ENCODE measurements at regions not wholly inside any gene's neighbourhood (a gene's known extent, or its start where the extent isn't known, plus 50 kb on each side); places are given as distances from the start of the nearest gene placed in this dataset.

DNA sequence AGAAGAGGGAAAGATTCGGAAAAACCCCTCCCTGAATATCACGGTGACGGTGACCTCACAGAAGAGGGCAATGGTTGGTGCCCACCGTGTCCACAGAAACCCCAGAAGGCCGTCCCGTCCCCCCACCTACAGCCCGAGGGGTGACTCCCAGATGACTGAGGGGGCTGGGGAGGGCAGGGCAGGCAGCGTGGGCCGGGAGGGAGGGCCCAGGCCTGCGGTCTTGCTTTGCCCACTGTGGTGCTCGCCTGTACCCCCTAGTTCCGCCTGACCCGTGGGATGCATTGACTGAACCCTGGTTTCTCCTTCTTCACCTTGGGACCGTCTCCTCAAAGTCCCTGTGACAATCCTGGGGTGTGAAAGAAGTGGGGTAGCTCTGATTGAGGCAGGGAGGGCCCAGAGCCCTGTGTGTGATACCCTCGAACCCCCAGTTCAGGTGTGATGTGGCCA lies 526.7 kb downstream of the BRD1 start:
- DNase-seq = no peak

DNA sequence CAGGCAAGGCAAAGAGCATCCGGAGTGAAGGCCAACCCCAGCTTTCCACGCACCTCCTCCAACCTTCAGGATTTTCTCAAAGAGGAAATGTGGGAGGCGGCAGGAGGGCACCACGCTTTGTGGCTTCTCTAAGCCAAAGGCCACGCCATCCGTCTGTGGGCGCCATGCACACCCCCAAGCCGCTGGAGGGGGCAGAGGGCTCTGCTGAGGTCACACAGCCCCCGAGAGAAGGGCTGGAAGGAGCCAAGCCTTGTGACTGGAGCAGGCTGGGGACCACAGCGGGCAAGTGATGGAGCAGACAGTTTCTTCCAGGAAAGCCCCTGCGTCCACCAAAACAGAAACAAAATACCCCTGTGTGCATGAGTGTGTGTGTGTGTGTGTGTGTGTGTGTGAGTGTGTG lies 527.4 kb downstream of the BRD1 start:
- DNase-seq = no peak

DNA sequence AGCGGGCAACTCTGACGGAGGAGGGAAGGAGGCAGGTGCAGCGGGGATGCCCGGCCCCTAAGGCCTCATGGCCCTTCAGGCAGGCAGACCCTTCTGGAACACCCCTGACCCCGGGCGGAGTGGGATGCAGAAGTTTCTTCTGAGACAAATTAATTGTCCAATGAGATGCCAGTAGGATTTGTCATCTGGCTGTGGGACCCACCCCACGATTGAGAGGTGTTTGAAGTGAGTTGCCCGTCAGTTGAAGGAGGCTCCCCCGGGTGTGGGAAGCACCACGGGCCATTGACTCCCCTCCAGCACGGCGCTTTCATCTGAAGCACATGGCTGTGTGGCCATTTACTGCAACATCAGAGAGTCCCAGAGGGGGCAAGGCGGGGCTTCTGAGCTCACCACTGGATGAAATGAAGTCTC lies 527.8 kb downstream of the BRD1 start:
- no peak for DNase-seq

DNA sequence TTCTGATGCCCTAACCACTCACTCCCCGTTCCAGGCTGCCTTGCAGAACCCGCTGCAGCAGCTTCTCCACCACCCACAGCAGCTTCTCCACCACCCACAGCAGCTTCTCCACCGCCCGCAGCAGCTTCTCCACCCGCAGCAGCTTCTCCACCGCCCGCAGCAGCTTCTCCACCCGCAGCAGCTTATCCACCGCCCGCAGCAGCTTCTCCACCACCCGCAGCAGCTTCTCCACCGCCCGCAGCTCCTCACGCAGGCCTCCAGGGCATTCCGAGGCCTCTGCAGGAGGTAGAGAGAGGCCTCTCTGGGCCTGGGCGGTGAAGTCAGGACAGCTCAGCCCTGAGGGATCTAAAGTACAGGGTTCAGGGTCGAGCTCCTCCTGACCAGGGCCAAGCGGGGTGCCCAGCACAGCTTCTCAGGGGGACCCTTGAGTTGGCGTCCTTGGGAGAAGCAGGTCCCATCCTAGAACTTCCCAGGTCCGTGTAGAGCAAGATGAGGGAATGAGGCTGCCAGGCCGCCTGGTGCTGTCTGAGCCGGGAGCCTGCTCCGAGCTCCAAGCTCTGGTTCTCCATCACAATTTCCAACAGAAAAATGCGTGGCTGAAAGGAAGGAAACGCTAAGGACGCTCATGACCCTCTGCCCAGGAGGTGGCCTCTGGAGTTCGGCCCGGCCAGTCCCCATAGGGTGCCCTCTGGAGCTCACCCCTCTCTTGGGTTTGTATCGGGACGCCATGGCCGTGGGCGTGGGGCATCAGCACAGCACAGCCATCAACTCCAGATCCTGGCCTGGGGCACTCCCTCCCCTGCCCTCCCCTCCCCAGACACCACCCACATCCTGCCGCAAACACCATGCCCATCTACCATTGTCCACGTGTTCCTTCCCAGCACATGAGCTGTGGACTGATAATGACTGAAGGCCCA lies 528.6 kb downstream of the BRD1 start:
- DNase-seq = no peak

DNA sequence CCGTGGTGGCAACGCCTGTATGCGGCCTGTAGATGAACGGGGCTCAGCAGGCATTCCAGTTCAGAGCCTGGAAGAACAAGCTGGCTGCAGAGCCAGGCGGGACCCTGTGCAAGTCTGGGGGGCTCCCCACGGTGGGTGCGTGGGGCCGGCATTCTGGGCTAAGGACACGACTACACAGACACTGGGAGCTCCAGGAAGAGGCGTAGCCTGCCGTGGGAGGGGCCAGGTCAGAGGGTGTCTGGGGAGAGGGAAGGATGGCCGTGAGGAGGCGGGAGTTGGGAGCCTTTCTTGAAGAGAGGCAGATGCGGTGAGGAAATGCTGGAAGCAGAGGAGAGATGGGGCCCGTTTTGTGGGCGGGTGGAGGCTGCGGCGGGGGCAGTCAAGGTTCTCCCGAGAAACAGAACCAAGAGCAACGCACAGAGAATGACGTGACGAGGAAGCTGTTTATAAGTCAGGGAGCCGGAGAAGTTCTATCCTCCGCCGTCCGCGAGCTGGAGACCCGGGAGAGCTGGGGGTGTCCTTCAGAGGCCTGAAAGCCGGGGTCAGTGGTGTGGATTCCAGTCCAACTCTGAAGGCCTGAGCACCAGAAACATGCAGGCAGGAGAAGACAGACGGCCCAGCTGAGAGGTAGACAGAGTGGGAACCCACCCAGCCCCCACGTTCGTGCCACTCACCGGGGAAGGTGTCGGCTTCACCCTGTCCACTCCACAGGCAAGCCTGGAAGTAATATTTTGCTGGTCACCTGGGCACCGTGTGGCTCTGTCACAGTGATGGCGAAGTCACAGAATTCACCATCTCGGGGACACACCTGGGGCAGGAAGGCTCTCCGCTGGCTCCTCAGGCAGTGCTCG lies 529.6 kb downstream of the BRD1 start:
- no peak for DNase-seq

DNA sequence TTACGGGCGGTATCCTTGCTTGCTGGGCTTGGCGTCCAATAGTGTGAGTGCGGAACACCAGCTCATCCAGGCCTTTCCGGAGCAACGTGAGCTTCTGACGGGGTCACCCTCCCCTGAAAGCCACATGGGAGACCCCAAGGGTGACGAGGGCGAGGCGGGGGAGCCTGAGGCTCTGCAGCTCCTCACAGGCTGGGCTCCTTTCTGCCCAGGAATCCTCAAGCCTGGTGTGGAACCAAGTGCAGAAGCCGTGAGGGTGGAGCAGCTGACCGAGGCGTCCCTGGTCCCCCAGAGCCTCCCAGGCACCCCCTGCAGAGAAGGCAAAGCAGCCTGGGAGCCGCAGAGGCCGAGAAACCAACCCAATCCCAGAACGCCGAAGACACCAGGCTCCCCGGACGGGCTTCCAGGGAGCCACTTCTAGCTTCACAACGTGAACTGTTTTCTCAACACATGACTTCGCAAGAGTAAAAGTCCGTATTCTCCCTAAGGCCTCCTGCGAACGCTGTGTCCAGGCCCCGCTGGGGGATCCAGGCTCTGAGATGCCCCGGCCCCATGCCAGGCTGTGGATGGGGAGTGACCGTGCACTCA lies 530.3 kb downstream of the BRD1 start:
- DNase-seq = no peak

DNA sequence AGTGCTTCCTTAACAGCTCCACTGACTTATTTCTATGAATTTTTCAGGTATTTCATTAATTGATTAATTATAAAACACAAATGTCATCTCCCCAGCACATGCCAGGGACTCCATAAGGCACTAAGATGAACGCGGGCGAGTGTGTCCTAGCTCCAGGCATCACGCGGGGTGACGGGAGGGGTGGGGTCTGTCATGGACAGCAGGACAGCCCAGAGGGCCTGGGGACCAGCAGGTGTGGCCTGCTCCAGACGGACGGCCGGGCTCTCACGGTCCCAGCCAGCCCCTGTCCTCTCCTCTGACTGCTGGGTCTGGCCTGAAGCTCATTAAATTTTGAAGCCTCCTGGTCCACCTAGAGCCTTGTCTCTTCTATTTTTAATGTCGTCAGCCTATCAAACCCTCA lies 531.1 kb downstream of the BRD1 start:
- DNase-seq = no peak

DNA sequence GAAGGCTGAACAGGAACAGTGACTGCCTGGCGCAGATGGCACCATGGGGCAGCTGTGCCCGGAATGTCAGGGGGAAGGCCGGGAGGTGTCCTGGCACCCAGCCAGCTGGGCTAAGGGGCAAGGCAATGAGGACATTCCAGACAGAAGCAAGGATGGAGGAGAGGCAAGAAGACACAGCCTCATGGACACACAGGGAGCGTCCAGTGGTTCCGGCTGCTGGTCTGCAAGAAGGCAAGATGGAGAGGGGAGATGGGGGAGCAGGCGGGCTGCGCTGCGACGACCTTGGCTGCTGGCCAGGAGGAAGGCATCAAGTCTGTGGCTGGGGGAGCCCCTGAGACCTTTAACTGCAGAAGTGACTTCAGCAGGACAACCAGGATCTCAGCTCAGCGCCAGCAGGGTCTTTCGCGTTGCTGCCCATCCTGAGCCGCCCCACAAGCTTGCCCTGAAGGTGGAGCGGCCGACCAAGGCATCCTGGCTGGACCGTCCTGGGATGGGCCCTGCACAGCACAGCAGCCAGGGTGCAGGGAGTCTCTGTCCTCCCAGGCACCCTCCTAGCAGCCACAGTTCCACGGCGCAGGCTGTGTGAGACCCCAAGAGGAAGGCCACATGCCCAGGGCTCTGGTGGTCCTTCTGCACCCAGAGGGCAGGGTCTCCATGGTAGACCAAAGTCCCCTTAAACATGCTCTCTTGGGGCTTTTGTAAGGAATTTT lies 531.7 kb downstream of the BRD1 start:
- no peak for DNase-seq

DNA sequence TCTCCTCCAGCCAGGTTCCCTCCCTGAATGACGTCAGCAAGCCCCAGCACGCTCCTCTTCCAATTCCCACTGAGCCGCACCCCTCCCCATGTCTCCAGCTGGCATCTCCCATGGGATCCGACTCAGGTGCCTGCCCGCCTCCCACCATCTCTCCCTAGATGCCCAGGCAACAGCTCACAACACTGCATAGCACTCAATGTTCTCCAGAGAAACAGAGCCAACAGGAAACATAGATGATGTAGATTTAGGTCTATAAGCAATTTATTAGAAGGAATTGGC lies 532.3 kb downstream of the BRD1 start:
- DNase-seq = no peak

DNA sequence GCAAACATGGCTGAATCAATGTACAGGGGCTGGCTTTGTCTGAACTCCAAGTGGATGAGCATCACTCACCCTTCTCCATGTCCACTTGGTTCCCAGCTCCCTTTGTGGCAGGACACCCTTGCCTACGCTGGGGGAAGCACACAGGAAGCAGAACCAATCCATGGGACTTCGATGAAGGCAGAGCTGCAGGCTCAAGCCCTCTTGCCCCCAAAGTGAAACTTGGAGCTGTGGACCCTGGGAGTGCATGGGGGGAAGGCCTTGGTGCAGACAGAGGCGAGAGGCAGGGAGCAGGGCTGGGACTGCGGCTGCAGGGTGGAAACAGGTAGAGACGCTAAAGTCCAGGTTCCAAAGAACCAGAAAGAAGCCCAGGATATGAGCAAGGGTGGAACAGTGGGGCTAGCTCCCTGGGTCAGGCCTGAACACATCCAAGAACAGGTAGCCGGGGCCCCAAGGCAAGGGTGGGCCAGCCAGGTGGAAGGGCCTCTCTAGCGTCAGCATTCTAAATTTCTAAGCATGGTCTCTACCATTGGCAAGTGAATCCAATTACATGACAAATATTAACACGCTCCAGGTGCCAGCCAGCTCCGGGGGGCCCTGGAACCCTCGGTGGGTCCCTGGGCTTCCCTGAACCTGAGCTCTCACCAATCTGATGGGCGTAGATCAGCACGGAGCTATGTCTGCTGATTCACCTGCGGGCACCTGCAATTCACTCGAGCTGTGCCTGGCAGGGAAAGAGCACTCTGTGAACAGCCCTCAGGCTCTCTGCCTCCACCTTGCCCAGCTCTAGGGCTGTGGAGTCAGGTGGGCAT lies 532.8 kb downstream of the BRD1 start:
- DNase-seq = no peak

DNA sequence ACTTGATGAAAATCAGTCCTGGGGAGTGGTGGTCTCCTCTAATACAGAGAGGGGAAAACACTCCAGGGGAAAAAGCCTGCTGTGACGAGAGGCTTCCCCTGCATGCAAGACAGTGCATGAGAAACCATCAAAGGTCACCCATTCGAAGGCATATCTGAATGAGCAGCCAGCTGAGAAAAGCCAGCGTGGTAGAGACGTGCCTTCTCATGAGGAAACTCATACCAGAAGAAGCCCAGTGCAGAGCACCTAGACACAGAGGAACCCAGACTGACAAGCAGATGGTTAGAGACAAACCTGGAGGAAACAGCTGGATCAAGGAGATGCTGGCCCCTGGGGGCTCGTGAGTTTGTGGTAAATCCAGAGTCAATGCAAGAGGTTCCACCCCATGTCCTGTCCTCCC lies 534.8 kb downstream of the BRD1 start:
- DNase-seq = no peak

DNA sequence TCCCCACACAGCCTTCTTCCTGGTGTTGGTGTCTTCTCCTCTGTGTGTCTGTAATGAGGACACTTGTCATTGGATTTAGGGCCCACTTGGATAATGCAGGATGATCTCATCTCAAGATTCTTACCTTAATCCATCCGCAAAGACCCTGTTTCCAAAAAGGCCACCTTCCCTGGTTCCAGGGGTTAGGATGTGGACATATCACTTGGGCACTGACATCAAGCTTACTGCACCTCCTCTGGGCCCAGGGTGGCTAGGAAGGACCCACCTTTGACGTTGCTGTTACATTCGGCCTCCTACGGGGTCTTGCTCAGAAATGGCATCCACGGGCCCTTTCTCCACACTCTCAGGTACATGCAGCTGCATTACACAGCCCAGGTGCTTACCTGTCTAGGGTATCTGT lies 535.9 kb downstream of the BRD1 start:
- no peak for DNase-seq

DNA sequence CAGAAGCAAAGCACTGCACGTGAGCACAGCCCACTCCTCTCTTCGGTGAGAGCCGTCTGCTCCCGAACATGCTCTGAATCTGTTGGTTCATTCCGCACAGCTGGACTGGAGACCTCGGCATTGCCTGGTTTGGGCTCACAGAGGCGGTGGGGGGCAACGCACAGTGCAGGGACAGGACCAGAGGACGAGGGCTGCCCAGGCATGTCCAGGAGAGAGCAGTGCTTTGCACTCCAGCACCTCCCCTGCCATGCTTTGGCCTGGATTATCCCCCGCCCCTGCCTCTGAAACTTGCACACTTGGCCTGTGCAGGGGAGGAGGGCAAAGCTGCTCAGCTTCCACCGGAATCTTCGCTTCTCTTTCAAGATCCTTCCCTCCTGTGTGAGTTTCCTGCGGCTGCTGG lies 536.5 kb downstream of the BRD1 start:
- no peak for DNase-seq

DNA sequence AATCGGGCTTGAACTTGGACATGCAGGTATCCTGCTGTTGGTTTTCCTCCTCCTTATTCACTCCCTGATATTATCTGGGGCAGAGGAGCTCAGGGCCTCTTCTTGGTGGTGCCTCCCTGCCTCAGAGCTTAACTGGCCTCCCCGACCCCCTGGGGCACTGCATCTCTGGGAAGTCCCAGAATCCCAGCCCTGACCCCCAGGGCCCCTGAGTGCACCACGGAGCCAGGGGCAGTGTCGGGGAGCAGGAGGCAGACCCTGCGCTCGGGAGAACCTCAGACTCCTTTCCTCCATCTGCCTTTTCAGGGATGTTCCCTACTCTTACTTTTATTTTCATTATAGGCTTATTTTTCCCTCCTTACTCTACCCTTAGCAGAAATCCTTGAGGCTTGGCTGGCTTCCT lies 537.0 kb downstream of the BRD1 start:
- no peak for DNase-seq

DNA sequence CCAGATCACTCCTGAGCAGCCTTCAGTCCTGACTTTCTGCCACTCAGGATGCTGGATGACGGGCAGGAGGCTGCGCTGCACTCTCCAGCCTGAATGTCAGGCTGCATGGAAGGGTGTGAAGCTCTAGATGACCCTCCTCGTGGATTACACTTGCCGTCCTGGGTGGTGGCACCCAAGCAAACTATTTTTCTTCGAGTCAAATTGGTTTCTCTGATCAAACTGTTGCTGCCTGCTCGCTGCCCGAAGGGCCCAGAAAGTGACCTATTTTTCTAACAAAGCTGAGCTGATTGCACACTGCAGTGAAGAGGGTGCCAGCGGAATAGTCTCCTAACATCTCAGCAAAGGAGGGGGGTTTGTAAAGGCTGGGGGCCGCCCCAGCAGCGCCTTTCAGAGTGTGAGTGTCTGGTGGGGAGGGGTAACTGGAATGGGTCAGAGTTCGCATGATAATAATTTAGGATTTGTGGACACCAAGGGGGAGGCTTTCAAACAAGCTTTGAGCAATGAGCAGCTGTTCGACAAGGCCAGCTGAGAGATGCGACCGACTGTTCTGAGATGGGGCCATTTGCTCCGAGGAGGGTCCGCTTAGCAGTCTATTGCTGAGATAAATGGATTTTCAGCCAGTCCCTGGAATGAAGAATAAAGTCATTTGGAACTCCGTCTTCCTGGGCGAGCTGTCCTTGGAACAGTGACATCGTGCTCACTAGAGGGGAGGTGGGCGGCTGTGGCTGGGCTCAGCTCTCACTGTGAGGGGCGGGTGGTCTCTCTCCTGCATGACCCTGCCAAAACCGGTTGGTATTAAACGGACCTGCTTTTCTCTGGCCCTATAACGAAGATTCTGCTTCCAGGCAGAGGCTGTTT lies 537.6 kb downstream of the BRD1 start:
- DNase-seq = no peak

DNA sequence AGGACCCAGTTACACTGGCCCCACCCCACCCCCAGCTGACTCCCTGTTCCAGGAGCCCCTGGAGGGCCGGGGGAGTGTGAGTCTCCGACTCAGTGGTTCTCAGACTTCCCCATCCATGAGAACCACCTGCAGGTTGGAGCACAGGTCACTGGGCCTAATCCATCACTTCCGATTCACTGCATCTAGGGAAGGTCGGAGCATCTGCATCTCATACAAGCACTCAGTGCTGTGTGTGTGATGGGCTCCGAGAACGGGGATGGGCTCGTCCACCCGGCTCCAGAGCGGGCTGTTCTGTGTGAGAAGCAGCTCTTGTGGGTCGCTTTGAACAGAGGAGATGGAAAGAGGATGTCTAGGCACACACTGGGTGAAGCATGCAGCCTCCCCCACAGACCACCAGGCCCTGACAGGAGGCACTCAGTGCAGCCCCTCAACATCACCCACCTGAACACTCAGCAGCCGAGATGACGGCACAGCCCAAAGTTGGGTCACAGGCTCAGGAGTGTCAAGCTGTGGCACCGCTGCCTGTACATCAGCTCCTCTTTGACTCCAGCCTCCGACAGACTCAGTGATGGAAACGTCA lies 541.4 kb downstream of the BRD1 start:
- DNase-seq = no peak

DNA sequence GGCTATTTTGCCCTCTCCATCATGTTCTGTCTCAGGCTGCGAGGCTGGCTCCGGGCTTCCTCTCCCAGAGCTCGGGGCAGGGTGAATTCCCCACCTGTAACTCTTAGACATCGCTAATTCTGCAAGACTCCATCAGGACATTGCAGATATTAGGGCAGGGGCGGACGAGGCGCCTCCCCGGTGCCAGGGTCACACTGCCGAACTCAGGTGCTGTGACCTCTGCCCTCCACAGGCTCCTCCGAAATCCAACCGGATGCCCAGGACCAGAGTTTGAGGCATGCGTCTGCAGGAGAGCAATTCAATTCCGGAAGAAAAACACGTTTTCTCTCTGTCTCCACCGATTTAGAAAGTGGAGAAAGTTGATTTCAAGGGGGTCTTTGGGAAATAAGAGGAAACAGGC lies 542.7 kb downstream of the BRD1 start:
- no peak for DNase-seq

DNA sequence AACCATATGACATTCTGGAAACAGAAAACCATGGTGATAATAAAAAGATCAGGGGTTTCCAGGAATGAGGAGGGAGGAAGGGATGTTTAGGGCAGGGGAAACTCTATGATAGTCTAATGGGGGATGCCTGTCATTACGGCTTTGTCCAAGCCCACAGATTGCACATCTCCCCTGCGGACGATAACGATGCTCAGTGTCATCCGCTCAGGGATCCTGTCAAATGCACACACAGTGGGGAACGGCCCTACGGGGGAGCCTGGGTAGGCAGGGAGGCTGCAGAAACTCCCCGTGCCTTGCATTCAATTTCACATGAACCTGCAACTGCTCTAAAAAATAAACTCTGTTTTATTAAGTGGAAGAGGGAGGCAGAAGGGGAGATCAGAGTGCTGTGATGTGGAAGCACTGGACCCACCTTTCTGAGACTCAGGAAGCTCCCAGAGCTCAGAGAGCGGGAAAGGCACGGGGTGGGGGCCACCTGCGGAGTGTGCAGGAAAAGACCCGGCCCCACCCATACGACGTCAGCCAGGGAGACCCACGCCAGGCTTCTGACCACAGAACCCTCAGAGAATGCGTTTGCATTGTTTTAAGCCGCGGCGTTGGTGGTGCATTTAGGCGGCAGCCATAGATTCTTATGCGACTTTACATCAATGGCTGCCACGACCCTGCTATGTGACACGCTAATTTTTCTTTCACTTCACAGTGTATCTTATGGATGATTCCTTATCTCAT lies 543.5 kb downstream of the BRD1 start:
- DNase-seq = no peak

DNA sequence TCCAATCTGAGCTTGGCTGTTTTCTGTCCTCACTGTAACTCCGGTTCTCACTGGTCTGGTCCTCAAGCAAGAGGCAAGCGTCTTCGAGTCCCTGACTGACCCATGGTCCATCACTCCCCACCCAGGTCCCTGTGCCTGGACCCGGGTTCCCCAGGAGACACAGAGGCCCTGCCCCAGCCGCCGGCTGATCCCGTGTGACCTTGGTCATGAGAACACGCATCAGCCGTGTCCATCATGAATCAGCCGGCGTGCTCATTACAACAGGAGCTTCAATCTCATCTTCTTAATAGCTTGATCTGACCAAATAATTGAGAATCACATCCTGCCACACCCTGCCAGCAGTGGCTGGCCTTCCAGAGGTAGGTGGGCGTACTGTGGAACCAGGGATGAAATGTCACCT lies 545.1 kb downstream of the BRD1 start:
- no peak for DNase-seq

All from skin of body (tissue), 1 donor.